GM12892 (cell line): ENCODE measurements at regions not wholly inside any gene's neighbourhood (a gene's known extent, or its start where the extent isn't known, plus 50 kb on each side); places are given as distances from the start of the nearest gene placed in this dataset.
"Not testable (repeated sequence)": the region's sequence is repeated elsewhere in the genome, so short reads cannot be mapped to it uniquely, and the experiment has no call there.

Experiments
- DNase-seq: peaks from one replicate; pipeline ENCODE4 v3.0.0; 2011; ENCODE audit not compliant: insufficient read length
- FAIRE-seq: peaks from 2 replicates; lab custom pipeline; 2011; peaks lifted over from hg19 to GRCh38; lab: Jason Lieb, UNC
- POLR2A ChIP-seq: IDR thresholded peaks from 2 replicates; pipeline ENCODE4 v1.6.1; 2011; ENCODE audit warnings: low read depth, low read length, control low read depth
- POLR2AphosphoS5 ChIP-seq: IDR thresholded peaks from 2 replicates; pipeline ENCODE4 v1.6.1; 2011; ENCODE audit warnings: low read depth, low read length, control low read depth
- TAF1 ChIP-seq: IDR thresholded peaks from 2 replicates; pipeline ENCODE4 v1.6.1; 2011; ENCODE audit warnings: low read depth, mild to moderate bottlenecking, control low read depth, low read length, borderline replicate concordance

DNA sequence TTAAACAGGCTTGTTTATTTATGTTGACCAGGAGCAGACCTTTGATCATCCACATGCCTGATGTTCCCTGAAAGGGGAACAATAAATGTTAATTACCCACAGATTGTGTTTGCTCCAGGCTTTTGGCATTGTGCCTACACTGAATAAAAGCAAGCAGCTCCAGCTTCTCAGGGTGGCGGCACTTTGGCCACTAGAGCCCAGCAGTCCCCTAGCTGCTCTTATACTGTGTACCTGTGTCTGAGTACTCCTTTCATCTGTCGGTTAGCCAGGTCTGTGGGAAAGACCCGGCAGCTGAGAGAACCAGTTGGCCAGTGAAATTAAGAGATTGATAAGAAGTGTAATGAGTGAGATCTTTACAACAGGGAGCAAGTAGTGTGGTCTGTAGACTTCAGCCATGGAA, 254.8 kb upstream of the FTMT start:
- FAIRE-seq (no peak), DNase-seq (no peak)
- TF ChIP-seq POLR2AphosphoS5 (no peak), TAF1 (no peak), POLR2A (no peak)

DNA sequence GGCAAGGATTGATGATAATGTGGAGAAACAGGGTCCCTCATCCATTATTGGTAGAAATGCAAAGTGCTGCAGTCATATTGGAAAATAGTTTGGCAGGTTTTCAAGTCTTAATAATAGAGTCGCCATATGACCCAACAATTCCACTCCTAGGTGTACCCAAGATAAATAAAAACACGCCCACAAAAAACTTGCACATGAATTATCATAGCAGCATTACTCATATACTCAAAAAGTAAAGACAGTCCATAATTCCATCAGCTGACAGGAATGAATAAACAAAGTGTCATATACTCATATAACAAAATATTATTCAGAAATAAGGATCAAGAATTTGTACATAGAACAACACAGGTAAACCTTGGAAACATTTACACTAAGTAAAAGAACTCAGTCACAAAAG, 242.9 kb upstream of the FTMT start:
- no peak for DNase-seq
- no peak for FAIRE-seq
- TF ChIP-seq POLR2AphosphoS5 (no peak), POLR2A (no peak), TAF1 (no peak)

DNA sequence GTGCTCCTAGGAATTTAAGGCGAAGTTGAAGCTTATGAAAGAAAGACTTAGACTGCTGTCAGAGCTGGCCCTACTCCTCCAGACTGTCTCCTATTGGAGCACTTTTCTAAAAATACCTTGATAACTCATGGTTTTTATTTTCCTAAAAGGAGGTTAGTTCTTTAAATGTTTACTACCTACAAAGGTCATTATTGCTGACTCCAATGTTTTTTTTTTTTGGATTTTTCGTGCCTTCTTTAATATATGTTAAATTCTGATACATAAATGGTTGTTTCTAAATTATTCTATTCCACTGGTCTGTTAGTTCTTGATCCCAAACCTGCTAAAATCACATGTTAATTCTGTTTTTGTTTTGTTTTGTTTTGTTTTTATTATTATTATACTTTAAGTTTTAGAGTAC, 227.6 kb upstream of the FTMT start:
- TF ChIP-seq POLR2AphosphoS5: no peak
- no peak for TF ChIP-seq POLR2A
- DNase-seq: no peak
- no peak for FAIRE-seq

DNA sequence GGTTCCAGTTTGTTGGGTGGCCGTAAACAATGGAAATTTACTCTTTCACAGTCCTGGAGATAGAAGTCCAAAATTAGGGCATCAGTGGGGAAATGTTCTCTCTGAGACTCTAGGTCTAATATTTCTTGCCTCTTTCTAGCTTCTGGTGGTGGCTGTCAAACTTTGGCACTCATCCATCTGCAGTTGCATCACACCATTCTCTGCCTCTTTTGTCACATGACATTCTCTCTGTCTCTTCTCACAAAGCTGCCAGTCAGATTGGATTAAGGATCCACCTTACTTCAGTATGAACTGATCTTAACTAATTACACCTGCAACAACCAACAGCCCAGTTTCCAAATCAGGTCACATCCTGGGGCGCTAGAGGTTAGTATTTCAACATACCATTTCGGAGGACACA, 222.9 kb upstream of the FTMT start:
- DNase-seq (no peak), FAIRE-seq (no peak)
- no peak for TF ChIP-seq TAF1
- TF ChIP-seq POLR2A: no peak
- no peak for TF ChIP-seq POLR2AphosphoS5

DNA sequence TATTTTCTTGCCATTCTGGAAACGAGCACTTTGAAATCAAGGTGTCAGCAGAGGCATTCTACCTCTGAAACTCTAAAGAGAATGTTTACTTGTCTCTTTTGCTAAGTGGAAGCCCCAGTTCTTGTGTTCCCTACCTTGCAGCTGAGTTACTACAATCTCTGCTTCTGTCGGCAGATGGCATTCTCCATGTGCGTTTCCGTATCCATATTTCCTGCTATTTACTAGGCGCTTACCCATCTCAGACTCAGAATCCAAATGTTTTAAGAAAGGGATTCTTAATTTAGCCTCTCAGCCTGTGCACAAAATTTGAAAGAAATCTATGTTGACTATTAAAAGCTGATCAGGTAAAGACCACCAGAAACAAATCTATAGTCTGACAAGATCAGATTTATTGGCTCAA, 221.3 kb upstream of the FTMT start:
- FAIRE-seq (no peak), DNase-seq (no peak)
- TF ChIP-seq POLR2A (no peak), POLR2AphosphoS5 (no peak), TAF1 (no peak)

DNA sequence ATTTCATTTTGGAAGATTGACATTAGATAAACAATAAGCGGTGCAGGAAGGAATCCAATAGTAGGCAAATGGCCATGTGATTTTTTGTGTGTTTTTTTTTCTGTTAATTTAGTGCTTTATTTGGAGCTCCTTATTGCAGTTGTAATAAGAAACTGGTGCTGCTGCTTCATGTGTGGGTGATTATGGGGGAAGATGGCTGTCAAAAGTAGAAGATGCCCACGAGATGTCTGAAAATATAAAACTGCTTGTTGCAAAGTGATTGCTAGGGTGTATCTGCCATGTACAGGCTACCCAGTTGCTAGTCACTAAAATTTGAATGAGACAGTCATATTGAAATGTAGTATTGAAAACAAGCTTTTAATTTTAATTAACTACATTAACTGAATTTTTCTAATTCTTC, 216.7 kb upstream of the FTMT start:
- TF ChIP-seq POLR2AphosphoS5 (no peak), POLR2A (no peak), TAF1 (no peak)
- FAIRE-seq: no peak
- DNase-seq: no peak

DNA sequence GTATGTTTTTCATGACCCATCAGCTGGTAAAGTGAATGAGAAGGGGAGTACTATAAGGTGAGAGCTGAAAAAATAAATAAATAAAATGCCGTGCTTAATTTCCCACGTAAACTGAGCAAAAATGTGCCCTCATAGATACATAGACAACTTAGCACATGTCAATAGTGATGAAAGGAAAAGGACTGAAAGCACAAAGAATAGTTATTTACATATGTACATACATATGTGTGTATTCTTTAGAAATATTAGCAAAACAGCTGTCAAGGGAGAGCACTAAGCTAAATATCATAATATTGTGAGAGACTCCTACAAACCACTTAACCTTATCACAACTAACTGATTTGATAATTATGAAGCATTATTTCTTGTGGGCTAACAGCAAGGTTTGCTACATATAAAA, 213.6 kb upstream of the FTMT start:
- DNase-seq (no peak), FAIRE-seq (no peak)
- no peak for TF ChIP-seq TAF1

DNA sequence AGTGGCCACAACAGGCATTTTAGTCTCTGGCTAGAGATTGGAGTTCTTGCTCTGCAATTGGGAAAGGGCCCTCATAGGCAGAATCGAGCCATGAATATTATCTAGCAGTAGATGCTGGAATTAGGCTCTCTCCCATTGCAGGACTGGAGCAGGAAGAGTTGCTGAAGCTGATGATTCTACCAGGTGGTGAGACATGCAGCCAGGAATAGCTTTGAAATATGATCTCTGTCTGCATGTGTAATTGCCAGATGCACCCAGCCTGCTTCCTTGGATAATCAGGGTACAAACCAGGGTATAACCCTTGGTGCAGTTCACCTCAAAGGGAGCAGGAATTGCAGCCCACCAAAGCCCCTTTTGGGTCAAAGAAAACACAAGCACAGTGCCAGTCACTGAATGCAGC, 211.4 kb upstream of the FTMT start:
- TF ChIP-seq POLR2A (no peak), POLR2AphosphoS5 (no peak)
- no peak for FAIRE-seq
- DNase-seq: no peak

DNA sequence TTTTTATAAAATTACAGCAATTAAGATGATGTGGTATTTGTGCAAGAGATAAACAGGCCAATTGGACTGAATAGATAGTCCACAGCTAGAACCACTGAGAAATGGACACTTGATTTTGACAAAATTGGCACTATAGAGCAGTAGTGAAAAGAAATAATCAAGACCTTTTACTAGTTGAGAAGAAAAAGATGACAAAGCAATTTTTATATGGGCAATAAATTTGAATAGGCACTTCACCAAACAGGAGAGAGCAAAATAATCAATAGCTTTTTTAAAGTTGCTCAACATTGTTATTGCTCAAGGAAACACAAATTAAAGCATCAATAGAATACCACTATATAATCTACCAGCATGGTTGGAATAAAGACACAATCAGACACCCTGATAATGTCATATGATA, 193.5 kb upstream of the FTMT start:
- no peak for DNase-seq
- FAIRE-seq: no peak
- TF ChIP-seq POLR2A (no peak), POLR2AphosphoS5 (no peak), TAF1 (no peak)

DNA sequence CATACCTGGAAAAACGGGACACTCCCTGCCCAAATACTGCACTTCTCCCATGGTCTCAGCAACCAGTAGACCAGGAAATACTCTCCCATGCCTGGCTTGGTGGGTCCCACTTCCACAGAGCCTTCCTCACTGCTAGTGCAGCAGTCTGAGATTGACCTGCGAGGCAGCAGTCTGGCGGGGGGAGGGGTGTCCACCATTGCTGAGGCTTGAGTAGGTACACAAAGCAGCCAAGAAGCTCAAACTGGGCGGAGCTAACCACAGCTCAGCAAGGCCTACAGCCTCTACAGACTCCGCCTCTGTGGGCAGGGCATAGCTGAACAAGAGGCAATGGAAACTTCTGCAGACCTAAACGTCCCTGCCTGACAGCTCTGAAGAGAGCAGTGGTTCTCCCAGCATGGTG, 191.5 kb upstream of the FTMT start:
- TF ChIP-seq POLR2AphosphoS5: no peak
- TF ChIP-seq TAF1: no peak
- TF ChIP-seq POLR2A: no peak
- FAIRE-seq (no peak), DNase-seq (no peak)

DNA sequence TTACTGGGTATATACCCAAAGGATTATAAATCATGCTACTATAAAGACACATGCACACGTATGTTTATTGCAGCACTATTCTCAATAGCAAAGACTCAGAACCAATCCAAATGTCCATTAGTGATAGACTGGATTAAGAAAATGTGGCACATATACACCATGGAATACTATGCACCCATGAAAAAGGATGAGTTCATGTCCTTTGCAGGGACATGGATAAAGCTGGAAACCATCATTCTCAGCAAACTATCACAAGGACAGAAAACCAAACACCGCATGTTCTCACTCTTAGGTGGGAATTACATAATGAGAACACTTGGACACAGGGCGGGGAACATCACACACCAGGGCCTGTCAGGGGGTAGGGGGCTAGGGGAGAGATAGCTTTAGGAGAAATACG, 186.1 kb upstream of the FTMT start:
- not testable (repeated sequence) for DNase-seq, FAIRE-seq

DNA sequence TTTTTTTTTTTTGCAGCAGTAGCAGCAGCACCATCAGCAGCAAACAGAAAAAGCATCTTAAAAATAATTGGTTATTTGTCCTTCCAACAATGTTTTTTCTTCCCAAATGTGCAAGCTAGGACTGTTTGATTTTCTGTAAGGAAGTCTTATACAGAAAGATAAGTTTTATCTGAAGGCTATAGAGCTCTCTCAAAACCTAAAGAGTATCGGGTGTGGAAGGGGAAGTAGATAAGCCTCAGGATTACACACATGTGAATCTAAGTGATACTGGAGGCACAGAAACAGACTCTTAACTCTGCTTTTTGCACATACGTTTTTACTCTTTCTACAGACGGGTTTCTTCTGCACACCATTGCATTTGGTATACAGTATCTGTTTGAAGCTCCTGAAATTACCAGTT, 184.4 kb upstream of the FTMT start:
- DNase-seq: no peak
- TF ChIP-seq TAF1 (no peak), POLR2AphosphoS5 (no peak), POLR2A (no peak)
- no peak for FAIRE-seq

DNA sequence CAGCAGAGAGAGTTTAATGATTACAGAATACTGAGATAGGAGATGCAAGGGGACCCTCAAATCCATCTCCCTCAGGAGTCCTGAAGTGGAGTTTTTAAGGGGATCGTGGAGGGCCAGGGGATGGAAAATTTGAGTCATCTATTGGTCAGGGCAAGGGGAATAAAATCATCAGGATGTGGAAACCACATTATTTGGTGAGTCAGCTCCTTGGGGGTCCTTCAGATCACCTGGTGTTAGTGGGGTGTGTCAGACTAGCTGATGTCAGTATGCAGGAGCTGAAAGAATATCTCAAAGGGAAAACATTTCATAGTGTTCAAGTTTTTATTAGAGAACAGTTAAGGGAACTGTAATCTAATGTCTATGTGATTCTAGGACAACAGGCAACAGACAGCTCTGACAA, 183.0 kb upstream of the FTMT start:
- no peak for DNase-seq
- TF ChIP-seq POLR2AphosphoS5 (no peak), TAF1 (no peak), POLR2A (no peak)
- FAIRE-seq: no peak
